Stomach (tissue), 4 donors: ENCODE measurements at regions not wholly inside any gene's neighbourhood (a gene's known extent, or its start where the extent isn't known, plus 50 kb on each side); places are given as distances from the start of the nearest gene placed in this dataset.

Experiments
- CTCF ChIP-seq, 7 experiments: fragments of 450-650 bp in 4 of 7; fragments of 200-600 bp in 3 of 7; sonication (generic) in 3 of 7; IDR thresholded peaks; one replicate each; pipeline ENCODE4 v1.5.1; 2016 to 2019; ENCODE audit warnings: antibody characterized with exemption in 7 of 7, control low read depth in 2 of 7, mild to moderate bottlenecking in 1 of 7
- POLR2A ChIP-seq, 4 donors: fragments of 450-650 bp; IDR thresholded peaks; one replicate each; pipeline ENCODE4 v1.6.1; 2016; ENCODE audit warnings: antibody characterized with exemption in 4 of 4, control low read depth in 2 of 4, mild to moderate bottlenecking in 1 of 4, moderate library complexity in 1 of 4

GRCh38 chr4:23483320-23483960, 406.4 kb downstream of the PPARGC1A start:
- TF ChIP-seq CTCF (IDR thresholded peaks at IDR 0.05): no peak
- TF ChIP-seq POLR2A (IDR thresholded peaks at IDR 0.05): no peak
